ENCODE measurements at regions not wholly inside any gene's neighbourhood (a gene's known extent, or its start where the extent isn't known, plus 50 kb on each side); places are given as distances from the start of the nearest gene placed in this dataset.

GRCh38 chr1:221085701-221086375 is 206.6 kb downstream of the HLX start:
- TF ChIP-seq ZFX (IDR thresholded peaks at IDR 0.05), result no peak
- no peak for TF ChIP-seq CTCF (conservative IDR thresholded peaks at IDR 0.05)

DNA sequence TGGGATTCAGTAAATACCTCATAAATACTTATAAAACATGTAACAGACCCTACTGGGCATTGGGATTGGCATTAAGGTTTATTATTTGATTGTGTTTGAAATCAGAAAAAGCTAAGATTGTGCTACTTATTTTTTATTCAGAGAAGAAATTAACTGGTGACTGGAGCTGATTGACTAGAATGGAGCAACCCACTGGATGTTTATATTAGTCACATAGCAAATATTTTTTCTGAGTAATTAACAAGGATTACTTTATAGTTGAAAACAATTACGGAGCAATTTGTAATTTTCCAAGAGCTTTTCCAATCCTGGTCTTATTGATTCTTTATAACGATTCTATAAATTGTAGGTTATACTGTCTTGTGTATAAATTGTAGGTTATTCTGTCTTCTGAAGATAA is 208.7 kb downstream of the HLX start:
- TF ChIP-seq CTCF (conservative IDR thresholded peaks at IDR 0.05) (no peak), ZFX (IDR thresholded peaks at IDR 0.05) (no peak)
- no peak overlapping the region for H3K27ac ChIP-seq

More at GRCh38 chr1:221085701-221086375, 206.6 kb downstream of the HLX start:
- no peak overlapping the region for H3K27ac ChIP-seq

- H3K27ac ChIP-seq, result no peak overlapping the region
- TF ChIP-seq CTCF (conservative IDR thresholded peaks at IDR 0.05) (no peak), ZFX (IDR thresholded peaks at IDR 0.05) (no peak)
Observed at GRCh38 chr1:221089273-221089672, 210.0 kb downstream of the HLX start.

DNA sequence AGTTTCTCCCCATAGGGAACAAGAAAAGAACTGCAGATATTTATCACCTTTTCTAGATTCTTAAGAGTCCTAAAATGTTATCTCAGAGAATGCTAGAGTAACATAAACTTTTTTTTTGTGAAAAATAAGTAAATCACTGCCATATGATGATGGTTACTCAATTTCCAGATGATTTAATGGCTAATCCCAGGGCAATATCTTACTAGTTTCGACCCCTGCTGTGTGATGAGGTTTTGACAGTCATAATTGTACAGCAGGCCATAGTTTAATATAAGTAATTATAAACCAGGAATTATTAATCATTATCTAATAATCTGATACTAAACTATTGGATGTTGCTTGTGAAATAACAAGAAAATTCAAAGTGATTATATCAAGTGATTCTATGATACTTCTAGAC is 210.6 kb downstream of the HLX start:
- no peak overlapping the region for H3K27ac ChIP-seq
- no peak for TF ChIP-seq CTCF (conservative IDR thresholded peaks at IDR 0.05)
- TF ChIP-seq ZFX (IDR thresholded peaks at IDR 0.05), result no peak

GRCh38 chr1:221093903-221094791 is 214.9 kb downstream of the HLX start:
- no peak overlapping the region for H3K27ac ChIP-seq
- TF ChIP-seq ZFX (IDR thresholded peaks at IDR 0.05), result no peak
- TF ChIP-seq CTCF (conservative IDR thresholded peaks at IDR 0.05), result no peak

DNA sequence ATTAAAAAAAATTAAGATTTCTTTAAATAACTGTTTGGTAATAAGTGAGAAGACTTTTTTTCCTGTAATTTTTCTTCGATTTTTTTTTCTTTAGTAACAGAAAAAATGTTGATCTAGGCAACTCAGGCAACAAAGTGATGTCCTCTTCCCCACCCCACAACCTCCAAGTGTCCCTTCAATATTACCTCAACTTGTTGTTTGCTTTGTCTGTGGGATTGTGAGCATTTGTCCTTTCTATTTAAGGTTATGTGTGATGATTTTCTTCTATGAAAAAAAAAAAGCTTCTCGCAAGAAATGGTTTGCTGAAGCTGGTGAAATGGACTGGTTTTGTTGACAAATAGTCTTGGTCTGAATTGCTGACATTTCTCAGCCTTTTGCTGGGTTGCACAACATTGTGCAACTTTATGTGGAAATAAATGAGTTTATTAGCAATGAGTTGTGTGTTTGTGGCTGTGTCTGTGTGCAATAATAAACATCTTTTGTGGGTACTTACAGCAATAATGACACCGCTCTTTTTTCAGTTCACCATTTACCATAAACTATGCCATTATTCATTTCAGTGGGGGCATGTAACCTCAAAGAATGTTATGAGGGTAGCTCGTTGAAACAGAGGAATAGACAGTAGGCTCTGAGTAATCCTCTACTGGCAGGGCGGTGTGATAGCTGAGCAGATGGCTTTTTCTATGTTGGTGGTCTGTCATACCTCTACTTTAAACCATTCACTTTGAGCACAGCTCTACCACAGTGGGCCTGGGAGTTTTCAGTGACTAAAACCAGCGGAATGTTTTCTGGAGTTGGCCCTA is 218.4 kb downstream of the HLX start:
- no peak for TF ChIP-seq CTCF (conservative IDR thresholded peaks at IDR 0.05)
- TF ChIP-seq ZFX (IDR thresholded peaks at IDR 0.05), result no peak

More for the DNA sequence above, 218.4 kb downstream of the HLX start:
- H3K27ac ChIP-seq, result no peak overlapping the region
